GM18907 (cell line): ENCODE measurements at regions not wholly inside any gene's neighbourhood (a gene's known extent, or its start where the extent isn't known, plus 50 kb on each side); places are given as distances from the start of the nearest gene placed in this dataset.

Experiments used
- ATAC-seq: cut with Tn5 transposase; IDR thresholded peaks from one replicate; pipeline ENCODE4 v1.9.1; 2021; ENCODE audit warnings: mild to moderate bottlenecking, moderate library complexity; ENCODE audit not compliant: unreplicated experiment

DNA sequence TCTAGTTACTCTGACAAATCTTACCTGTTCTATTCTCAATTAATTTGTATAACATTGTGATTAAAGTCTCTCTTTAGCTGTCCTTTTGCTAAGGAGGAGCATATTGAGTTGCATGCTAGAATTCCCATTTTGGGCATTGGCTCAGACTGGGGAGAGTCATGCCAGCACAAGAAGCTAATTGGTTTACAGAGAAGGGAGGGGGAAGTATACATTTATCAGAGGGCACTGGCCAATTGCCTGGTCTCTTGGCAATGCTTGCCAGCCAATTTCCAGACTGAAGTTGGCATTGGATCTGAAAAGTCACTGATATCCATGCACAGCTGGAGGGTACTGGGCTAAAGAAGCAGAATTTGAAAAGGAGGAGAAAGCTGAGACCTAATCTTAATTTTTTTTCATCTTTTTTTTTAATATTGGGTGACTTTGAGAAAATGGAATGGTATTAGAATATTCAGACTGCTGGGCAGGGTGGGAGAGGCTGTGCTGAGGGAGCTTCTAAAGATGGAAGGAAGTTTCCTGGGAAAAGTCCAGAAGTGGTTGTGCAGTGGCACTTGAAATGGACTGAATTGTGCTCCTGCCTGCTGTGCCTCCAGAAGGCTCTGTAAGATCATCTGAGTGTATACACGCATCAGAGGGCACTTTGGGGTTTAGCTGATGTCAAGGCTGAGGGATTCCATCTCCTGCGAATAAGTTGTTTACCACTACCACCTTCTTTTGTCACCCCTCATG is 365.2 kb upstream of the DPH6 start:
- ATAC-seq = no peak

DNA sequence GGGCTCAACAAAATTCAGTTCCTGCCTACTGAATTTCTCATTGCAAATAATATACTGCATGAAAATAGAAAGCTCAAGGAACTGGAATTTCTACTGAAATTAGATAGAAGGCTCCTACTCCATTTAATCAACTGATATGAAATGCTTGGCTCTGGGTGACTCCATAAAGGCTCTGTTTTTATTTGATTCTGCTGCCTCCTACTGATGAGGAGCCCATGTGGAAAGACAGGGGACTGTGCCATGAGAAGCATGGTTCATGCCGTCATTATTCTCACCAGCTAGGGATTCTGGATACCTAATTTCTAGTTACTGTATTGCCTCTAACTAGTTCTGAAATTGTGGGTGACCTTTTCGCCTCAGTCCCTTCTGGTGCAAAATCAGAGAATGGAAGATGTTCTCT is 366.2 kb upstream of the DPH6 start:
- ATAC-seq = no peak

DNA sequence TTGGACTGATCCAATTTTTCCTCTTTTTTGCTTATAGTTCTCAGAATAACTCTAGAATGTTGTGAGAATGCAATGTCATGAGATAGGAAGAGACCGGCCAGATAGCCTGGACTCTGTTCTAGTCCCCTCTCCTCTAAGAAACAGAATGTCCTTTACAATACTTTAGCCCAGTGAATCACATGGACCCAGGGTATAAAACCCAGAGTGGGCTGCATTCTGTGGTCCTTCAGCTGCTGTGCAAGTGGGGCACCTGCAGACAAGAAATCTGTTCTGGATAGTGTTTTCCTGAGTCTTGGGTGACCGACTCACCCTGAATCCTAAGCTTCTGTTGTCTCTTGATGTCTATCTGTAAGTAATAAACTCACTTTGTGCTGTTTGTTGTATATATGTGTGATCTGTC is 368.6 kb upstream of the DPH6 start:
- no peak for ATAC-seq

DNA sequence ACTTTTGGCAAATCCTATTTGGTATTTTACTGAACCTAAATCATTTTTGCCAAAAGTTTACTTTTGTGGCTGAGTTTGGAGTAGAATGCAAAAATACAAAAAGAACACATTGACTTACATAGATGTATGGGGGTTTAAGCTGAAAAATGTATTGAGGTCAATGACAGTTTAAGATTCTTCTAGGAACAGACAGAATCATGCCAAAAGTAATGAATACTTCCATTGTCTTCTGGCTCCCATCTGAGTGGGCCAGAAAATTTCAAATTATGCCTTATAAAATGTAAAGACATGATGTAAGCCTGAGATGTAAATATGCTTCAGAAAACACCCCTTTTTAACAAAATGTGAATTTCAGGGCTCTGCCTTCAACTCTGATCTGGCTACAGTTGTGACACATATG is 375.1 kb upstream of the DPH6 start:
- ATAC-seq = no peak

DNA sequence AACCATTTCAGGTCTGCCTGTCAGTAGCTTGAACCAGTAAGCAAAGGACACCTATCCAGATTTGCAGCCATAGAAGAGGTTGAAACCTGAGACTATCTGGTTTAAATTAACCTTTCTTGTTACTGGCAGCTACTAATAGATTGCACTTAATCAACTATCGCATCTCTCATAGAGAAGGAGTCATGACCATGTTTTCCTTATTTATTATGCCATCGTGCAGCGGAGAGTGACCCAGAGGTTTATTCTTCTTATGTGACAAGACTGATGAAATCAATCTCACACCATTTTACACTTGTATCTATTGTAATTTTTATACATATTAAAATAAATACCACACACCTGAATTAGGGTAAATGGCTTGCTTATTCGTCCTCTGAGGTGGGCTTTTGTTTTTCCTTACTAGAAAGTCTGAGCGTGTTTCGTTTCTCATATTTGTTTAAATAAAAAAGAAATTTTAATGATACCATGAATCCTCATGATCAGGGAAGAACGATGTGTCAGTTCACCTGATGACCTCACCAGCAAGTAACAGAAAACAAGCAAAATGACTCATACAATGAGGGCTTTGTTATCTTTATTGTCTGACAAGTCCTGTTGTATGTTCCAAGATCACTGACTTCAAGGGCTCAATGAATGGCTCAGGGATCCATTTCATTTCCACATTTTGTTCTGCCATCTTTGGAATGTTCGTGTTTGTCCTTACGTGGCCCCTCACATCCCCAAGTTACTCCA is 379.5 kb upstream of the DPH6 start:
- no peak for ATAC-seq

DNA sequence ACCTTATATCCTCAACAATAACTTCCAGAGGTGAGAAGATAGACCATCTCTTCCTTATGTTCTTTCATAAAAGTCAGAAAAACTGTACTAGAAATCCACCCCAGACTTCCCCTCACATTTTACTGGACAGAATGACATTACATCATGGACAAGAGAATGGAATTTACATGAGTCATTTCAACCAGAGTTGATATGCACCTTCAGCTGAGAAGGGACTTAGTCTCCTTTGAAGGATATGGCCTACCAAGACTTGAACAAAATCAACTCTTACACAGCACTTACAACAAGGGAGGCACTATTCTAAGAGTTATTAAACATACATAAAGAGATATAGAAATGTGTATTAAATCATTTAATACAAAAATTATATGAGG is 380.0 kb upstream of the DPH6 start:
- no peak for ATAC-seq

DNA sequence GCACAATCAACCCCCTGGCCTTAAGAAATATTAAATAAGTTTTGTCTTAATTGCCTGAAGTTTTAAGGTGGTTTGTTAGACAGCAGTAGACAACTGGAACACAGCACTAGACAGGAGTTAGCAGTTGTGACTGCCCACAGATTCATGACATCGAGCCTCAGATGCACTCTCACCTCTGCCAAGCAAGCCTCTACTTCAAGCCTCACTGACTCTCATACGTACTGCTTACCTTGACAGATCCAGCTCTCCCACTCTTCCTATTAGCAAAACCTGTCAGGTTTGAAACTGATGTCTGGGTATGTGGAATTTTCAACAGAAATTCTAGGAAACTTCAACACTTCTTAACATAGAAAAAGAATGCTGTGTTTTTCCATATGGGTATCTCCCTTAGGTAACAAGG is 382.9 kb upstream of the DPH6 start:
- no peak for ATAC-seq

DNA sequence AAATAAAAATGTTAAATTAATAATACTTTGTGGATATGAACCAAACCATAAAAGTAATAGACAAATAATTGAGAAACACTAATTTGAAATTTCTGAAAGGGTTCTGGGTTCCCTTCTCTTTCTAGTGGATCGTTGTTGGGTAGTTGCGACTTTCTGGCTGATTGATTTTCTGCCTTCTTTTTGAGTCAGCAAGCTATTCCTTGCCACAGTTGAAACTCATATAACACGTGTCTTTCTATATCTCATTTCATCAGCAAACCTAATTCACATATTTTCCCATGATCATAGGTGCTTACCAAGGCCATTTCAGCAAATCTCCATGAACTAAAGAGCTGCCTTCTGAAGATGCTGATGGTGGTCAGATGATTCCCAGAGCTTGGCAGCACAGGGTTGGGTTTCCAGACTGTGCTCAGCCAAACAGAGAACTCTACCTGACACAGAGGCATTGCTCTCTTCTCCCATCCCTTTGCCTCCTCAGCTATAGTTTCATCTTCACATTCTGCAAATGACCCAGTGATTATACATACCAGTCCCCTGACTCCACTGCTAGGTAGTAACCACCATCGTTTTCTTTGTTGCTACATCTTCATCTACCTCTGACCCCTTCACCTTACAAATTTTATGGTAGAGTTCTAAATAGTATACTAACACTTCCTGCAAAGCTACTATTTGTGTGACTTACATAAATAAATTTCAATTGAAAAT is 383.9 kb upstream of the DPH6 start:
- ATAC-seq = no peak

DNA sequence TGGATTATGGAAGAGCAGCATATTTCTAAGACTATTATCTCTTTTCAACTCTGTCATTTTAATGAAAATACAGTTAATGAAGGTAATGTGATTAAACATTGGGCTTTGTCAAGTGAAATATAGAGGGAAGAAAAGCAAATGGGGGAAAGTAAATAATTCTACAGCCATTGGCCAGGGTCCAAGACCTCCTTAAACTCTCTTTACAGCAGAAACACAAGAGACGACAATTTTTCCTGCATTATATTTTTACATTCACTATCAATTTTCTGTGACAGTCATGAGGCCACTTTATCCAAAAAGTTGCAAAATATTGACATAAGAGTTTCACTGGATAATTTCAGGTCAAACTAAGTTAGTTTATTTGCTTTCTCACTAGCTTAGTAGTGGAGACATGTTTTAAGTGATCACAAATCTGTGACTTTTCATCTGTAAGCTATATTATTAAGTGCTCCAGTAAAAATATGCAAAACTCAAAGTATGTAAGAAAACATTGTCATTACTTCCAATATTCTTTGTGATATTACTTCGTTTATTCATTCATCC is 385.9 kb upstream of the DPH6 start:
- ATAC-seq = no peak

DNA sequence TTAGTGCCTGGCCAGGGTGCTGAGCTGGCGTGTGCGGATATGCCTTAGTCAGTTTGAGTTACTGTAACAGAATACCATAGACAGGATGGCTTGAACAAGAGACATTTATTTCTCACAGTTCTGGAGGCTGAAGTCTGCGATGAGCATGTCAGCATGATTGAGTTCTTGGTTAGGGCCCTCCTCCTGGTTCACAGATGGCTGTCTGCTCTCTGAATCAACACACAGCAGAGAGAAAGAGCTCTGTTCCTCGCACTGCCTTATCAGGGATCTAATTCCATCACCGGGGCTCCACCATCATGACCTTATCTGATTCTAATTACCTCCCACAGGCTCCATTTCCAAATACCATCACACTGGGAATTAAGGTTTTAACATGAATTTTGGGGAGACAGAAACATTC is 386.6 kb upstream of the DPH6 start:
- no peak for ATAC-seq

DNA sequence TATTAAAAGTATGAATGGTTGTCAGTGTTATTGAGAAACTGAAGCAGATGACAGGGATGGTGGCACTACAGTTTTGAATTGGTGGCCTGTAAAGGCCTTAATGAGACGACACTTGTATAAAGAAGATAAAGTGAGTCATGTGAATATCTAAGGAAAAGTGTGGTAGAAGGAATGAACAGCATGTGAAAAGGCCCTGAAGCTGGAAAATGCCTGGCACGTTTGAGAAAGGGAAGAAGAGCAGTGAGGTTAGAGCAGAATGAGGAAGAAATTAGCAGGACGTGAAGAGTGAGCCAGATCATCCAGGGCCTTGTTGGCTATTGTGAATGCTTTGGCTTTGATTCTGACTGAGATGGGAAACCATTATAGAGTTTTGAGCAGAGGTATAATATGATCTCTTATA is 387.6 kb upstream of the DPH6 start:
- ATAC-seq = no peak

DNA sequence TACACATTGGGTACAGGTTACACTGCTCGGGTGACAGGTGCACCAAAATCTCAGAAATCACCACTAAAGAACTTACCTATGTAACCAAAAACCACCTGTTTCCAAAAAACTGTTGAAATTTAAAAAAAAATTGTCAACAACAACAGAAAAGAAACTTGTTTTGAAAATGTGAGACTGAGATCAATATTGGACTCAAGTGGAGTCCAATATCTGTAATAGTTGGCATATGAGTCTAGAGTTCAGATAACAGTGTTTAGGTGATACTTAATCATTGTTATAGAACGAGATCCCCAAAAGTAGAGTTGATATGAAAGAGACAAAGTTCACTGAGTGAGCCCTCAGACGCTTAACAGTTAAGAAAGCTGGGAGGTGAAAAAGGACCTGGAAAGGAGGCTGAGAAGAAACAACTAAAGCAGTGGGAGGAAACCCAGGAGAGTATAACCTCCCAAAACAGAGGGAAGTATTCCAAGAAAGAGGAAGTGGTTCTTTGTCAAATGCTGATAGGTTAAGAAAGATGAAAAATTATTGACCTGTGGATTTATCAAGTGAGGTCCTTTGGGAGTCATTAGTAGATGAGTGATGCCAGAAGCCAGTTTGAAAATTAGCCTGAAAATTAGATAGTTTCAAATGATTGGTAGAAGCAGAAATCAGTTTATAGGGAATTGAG is 388.6 kb upstream of the DPH6 start:
- ATAC-seq = no peak

DNA sequence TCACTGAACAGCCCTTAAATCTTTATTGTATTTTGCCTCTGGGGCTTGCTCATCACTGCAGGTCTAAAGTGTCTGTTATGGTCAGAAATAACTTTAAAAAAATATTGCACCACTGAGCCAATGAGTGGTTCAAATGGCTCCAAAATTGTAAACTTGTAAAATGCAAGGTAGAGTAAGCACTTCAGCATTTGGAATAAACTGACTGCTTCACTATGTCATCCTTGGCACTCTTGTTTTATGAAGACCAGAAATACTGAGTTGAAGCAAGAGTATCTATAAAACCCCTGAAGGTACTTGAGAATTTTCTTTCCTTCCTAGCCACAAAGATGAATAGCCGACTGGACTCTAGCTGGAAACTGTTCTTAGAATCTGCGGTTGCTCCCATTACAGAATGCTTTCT is 390.3 kb upstream of the DPH6 start:
- ATAC-seq = no peak

DNA sequence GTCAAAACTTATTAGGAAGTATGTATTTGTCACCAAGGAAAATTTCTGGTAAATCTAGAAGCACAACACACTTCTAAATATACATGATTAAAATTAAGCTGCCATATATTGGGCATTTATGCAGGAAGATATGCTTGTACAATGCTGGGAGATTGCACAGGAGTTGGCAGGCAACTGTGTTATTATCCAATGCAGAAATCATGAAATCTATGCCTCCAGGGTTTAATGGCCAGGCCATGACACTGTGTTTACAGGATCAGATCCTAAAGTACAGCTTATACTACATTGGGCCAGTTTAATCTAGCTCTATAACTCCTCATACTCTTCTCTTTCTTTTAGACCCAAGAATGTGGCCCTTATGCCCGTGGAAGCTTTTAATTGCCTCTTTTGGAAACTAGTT is 391.4 kb upstream of the DPH6 start:
- no peak for ATAC-seq

DNA sequence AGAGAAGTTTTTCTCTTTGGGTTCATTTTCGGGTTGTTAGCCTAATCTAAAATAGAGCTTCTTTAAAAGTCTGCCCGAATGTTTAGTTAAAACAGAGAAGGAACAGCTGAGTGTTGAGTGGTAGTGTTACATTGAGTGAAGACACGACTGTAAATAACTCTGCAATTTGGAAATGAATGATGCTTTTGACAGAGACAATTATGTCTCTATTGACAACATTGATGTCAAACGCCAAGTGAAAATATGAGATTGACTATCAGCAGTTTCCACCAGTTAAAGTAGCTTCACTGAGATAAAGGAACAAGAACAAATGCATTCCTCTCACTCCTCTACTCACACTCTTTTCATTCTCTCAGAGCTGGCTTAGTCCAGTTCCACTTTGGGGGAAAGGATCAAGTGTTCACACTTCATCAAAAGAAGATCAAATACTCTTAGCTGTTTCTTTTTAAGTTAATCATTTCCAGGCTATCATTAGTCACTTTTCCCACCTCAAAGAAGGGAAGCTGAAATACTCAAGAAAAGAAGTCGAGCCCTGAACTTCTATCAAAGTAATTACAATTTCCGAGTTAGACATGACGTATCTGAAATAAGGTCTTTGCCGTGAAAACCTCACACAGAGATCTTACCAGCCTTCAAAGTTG is 399.1 kb upstream of the DPH6 start:
- no peak for ATAC-seq

DNA sequence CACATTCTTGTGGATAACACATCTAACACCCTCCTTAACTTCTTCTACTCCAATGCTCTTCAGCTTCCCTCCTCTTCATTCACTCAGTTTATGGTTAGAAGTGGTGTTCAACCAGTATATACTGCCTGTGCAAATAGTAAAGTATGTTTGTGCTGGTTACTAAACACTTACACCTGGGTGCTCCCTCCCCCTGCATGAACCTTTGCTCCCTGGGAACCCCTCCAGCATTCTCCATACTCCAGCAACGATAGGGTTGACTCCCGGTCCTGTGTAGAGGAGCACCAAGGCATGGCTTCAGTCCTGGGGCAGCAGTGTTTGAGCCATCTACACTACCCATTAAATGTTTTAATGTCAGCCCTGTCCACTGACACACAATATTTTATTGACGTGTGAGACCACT is 407.5 kb upstream of the DPH6 start:
- ATAC-seq = no peak

DNA sequence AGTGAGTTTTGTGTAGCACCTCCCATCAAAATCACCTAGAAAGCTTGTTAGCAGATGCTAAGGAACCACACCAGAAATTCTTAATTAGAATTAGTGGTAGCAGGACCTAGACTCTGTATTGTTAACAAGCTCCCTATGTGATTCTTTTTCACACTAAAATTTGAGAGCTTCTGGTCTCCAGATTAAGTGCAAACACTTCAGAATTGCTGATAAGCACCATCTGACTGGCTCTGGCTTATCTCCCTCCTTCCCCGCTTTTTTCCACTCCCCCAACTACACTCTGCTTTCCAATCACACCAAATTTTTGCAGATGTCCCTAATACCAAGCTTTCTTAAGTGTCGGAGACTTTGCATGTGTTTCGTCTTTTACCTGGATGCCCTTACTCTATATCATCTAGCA is 410.1 kb upstream of the DPH6 start:
- no peak for ATAC-seq

DNA sequence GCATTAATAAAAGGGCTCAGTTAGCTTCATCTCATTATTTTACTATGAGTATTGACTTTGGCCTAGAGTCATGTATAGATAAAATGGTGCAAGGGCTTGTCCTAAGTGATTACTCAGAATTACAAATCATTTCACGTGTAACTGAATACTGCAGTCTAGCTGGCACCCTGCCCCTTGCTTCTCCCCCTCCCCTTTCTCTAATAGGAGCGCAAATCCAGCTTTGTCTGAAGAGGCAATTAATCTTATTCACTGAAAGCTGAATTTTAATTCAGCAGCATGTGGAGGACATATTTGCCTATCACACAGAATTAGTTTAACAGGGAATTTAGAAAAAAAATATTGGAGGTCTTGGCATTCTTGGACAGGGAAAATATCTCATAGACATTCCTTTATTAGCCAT is 412.1 kb upstream of the DPH6 start:
- ATAC-seq = no peak

DNA sequence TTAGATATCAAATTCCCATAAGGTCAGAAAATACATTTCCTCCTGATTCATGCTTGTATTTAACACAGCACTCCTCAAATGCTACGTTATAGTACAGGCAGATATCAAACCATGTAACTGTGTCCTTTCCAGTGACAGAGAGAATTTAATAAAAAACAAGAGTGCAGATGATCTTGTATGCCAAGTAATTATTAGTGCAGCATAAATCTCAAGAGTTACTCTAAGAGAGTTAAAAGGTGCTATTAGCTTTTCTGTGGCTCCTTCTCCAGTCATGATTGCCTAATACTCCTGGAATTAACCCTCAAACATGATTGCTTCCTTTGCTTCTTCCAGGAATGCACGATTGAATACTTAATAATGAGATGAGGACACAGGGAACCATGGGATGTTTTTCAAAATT is 413.0 kb upstream of the DPH6 start:
- ATAC-seq = no peak

DNA sequence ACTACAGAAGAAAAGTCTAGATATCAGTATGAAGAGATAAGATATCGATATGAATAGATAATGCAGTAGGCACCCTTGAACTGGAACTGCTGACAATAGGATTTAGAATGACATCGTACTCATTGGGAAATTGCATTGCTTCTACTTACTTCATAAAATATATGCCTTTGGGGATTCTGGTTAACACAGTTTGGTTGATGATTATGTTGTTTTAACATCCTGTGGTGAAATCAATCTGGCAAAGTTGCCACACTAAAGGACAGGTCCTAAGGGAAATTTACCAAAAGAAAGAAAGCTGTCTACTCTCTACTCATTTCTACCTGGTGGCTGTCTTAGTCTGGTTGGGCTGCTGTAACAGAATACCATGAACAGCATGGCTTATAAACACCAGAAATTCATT is 417.4 kb upstream of the DPH6 start:
- ATAC-seq = no peak

DNA sequence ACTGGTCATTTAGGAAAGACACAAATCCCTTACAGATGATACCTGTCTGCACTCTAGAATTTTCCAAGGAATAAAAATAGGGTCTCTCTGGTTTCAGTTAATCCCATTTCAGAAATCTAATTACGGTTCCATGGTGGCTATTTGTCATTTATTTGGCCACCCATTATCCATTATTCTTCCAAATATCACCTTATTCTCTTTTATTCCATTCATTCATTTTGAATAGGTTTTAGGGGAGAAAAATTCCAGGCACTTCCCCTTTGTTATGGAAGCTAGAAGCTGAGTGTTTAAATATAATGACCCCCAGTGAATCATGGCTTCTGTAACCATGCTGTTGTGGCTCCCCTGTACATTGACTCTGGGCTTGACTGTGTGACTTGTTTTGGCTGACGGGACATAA is 420.8 kb upstream of the DPH6 start:
- no peak for ATAC-seq
